A673 (cell line): ENCODE measurements at regions not wholly inside any gene's neighbourhood (a gene's known extent, or its start where the extent isn't known, plus 50 kb on each side); places are given as distances from the start of the nearest gene placed in this dataset.

Experiments
- BruUV-seq: library from RNA; stranded (reverse); fragments of 400-500 nt; replicated peaks from 2 replicates; lab custom pipeline; 2021; lab: Mats Ljungman, UMichigan
- CTCF ChIA-PET: fragments of 300-600 bp; sonication (Branson Sonifier 250); formaldehyde crosslinking; loops from one replicate; lab custom pipeline; 2022; ENCODE audit warnings: antibody characterized with exemption; lab: Charles Lee
- POLR2A ChIA-PET: fragments of 300-600 bp; sonication (Branson Sonifier 250); formaldehyde crosslinking; loops from one replicate; lab custom pipeline; 2022; ENCODE audit warnings: antibody characterized with exemption; ENCODE audit not compliant: low non-redundant PET; lab: Charles Lee
- DNase-seq: peaks from one replicate; pipeline ENCODE4 v3.0.0-alpha.2; 2015; ENCODE audit warnings: low spot score
- H3K27ac ChIP-seq: fragments of 200-600 bp; sonication (generic); 2 replicates; pipeline ENCODE4 v1.5.1; 2016; ENCODE audit warnings: mixed run types, low read depth, mild to moderate bottlenecking, mixed read lengths, antibody characterized with exemption, low read length; ENCODE audit not compliant: poor library complexity, severe bottlenecking
- H3K27me3 ChIP-seq: fragments of 200-600 bp; sonication (generic); replicated peaks from 2 replicates; pipeline ENCODE4 v1.6.1; 2017; ENCODE audit warnings: mixed run types, low read depth, mild to moderate bottlenecking, mixed read lengths, antibody characterized with exemption, low read length; ENCODE audit not compliant: insufficient read depth, poor library complexity
- H3K36me3 ChIP-seq: fragments of 200-600 bp; sonication (generic); 2 replicates; pipeline ENCODE4 v1.6.1; 2016; ENCODE audit warnings: mixed run types, mild to moderate bottlenecking, mixed read lengths, antibody characterized with exemption, low read length; ENCODE audit not compliant: insufficient read depth, poor library complexity, severe bottlenecking
- H3K4me1 ChIP-seq: fragments of 200-600 bp; sonication (generic); 2 replicates; pipeline ENCODE4 v1.6.1; 2017; ENCODE audit warnings: mixed run types, mild to moderate bottlenecking, mixed read lengths, antibody characterized with exemption, low read length; ENCODE audit not compliant: insufficient read depth, poor library complexity, severe bottlenecking
- H3K4me3 ChIP-seq: fragments of 200-600 bp; sonication (generic); 2 replicates; pipeline ENCODE4 v1.5.1; 2016; ENCODE audit warnings: low read depth, mixed run types, mild to moderate bottlenecking, mixed read lengths, low read length; ENCODE audit not compliant: poor library complexity, severe bottlenecking
- H3K9me3 ChIP-seq: fragments of 200-600 bp; sonication (generic); 2 replicates; pipeline ENCODE4 v1.6.1; 2016; ENCODE audit warnings: mixed run types, low read depth, mild to moderate bottlenecking, mixed read lengths, antibody characterized with exemption, low read length; ENCODE audit not compliant: poor library complexity, severe bottlenecking
- CTCF ChIP-seq: fragments of 300-800, 200-600 bp; sonication (generic); conservative IDR thresholded peaks from 2 replicates; pipeline ENCODE4 v1.5.1; 2017; ENCODE audit warnings: low read depth, mild to moderate bottlenecking, antibody characterized with exemption, low read length, moderate library complexity, mixed read lengths
- EZH2 ChIP-seq: fragments of 200-600 bp; sonication (generic); IDR thresholded peaks from 2 replicates; pipeline ENCODE4 v1.6.1; 2017; ENCODE audit warnings: borderline replicate concordance, low read depth, mild to moderate bottlenecking, mixed read lengths, antibody characterized with exemption, low read length; ENCODE audit not compliant: poor library complexity, severe bottlenecking
- intact Hi-C: fragments of 100-400 bp; cut with micrococcal nuclease; formaldehyde crosslinking; loops from one replicate; pipeline ENCODE4 v1.10.0; 2022; ENCODE audit not compliant: unreplicated experiment

- ChIA-PET POLR2A (interaction anchor here (0.7 kb wide), 1 partner anchor 73 kb away, joined by 3 read pairs; no protein-coding TSS in a partner anchor), CTCF (no interaction called here)
- Histone ChIP-seq H3K4me3 (no peak overlapping the region), H3K4me1 (no peaks in the 10 kb centered on the region), H3K36me3 (no peaks in the 10 kb centered on the region), H3K27ac (no peak overlapping the region), H3K9me3 (no peaks in the 10 kb centered on the region), H3K27me3 (no peaks in the 10 kb centered on the region)
- intact Hi-C loops, result no loop called here
- no peak for TF ChIP-seq CTCF
- no peak for TF ChIP-seq EZH2
- no TSS peak for BruUV-seq
- no peak for DNase-seq
Observed at GRCh38 chr2:58638256-58638805, 397.2 kb upstream of the FANCL start.

GRCh38 chr2:58636872-58637271 is 395.7 kb upstream of the FANCL start:
- no peak overlapping the region for H3K4me3 ChIP-seq
- intact Hi-C loops, result no loop called here
- ChIA-PET POLR2A (no interaction called here), CTCF (no interaction called here)
- H3K27ac ChIP-seq, result no peak overlapping the region
- H3K4me1 ChIP-seq, result no peaks in the 10 kb centered on the region
- H3K36me3 ChIP-seq, result no peaks in the 10 kb centered on the region
- H3K27me3 ChIP-seq, result no peaks in the 10 kb centered on the region
- no peak for TF ChIP-seq EZH2
- TF ChIP-seq CTCF, result no peak
- DNase-seq, result no peak
- no TSS peak for BruUV-seq
- no peaks in the 10 kb centered on the region for H3K9me3 ChIP-seq

- intact Hi-C loops, result no loop called here
- no TSS peak for BruUV-seq
- Histone ChIP-seq H3K27ac (no peak overlapping the region), H3K4me1 (no peaks in the 10 kb centered on the region), H3K9me3 (no peaks in the 10 kb centered on the region), H3K36me3 (no peaks in the 10 kb centered on the region), H3K4me3 (no peak overlapping the region), H3K27me3 (no peaks in the 10 kb centered on the region)
- no peak for TF ChIP-seq CTCF
- no peak for TF ChIP-seq EZH2
- CTCF ChIA-PET, result no interaction called here
- POLR2A ChIA-PET, result no interaction called here
- no peak for DNase-seq
Observed at GRCh38 chr2:58635801-58636375, 394.8 kb upstream of the FANCL start.
